SJCRH30 (cell line): ENCODE measurements at regions not wholly inside any gene's neighbourhood (a gene's known extent, or its start where the extent isn't known, plus 50 kb on each side); places are given as distances from the start of the nearest gene placed in this dataset.
"Not testable (repeated sequence)": the region's sequence is repeated elsewhere in the genome, so short reads cannot be mapped to it uniquely, and the experiment has no call there.

ENCODE experiments used
- DNase-seq, 2 experiments: peaks; one replicate each; pipeline ENCODE4 v3.0.0-alpha.2; 2015 to 2020
- H3K27ac ChIP-seq: fragments of 250-450 bp; sonication (Bioruptor Pico); 2 replicates; pipeline ENCODE4 v1.5.1; 2020; ENCODE audit warnings: mild to moderate bottlenecking, moderate library complexity
- H3K27me3 ChIP-seq: fragments of 250-450 bp; sonication (Bioruptor Pico); 2 replicates; pipeline ENCODE4 v1.5.1; 2020; ENCODE audit warnings: mild to moderate bottlenecking, moderate library complexity
- H3K36me3 ChIP-seq: fragments of 250-450 bp; sonication (Bioruptor Pico); 2 replicates; pipeline ENCODE4 v1.5.1; 2020; ENCODE audit warnings: mild to moderate bottlenecking, moderate library complexity
- H3K4me1 ChIP-seq: fragments of 250-450 bp; sonication (Bioruptor Pico); 2 replicates; pipeline ENCODE4 v1.5.1; 2020; ENCODE audit warnings: mild to moderate bottlenecking, moderate library complexity
- H3K4me3 ChIP-seq: fragments of 250-450 bp; sonication (Bioruptor Pico); 2 replicates; pipeline ENCODE4 v1.5.1; 2020; ENCODE audit warnings: mild to moderate bottlenecking, moderate library complexity
- H3K9me3 ChIP-seq: fragments of 250-450 bp; sonication (Bioruptor Pico); replicated peaks from 2 replicates; pipeline ENCODE4 v1.5.1; 2020; ENCODE audit warnings: mild to moderate bottlenecking, moderate library complexity

DNA sequence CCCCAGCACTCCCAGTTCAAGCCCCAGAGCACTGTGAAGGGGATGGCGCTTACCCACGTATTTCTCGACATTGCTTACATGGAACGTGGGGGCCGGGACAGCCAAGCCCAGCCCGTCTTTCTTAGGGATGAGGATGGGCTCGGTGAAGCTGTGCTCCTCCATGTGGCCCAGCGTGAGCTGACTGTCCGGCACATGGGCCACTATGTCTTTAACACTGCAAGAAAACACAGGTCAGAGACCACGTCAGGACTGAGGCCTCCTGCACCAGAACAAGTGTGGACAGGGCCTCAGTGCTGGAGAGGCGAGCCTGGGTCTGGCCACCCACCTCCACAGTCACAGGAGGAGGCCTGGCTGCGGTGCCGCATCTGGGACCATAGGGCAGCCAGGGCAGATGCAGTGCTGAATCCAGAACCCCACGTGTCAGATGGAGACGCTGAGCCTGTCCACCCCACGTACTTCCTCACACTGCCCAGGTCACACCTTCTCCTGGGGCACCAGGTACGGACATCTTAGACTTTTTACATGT, 125.2 kb downstream of the TUBA3C start:
- H3K36me3 ChIP-seq: no peaks in the 10 kb centered on the region
- H3K27ac ChIP-seq: no peak overlapping the region
- H3K4me3 ChIP-seq: no peak overlapping the region
- no peak for DNase-seq
- H3K4me1 ChIP-seq: no peaks in the 10 kb centered on the region
- H3K27me3 ChIP-seq: peaks cover 8% of the 10 kb centered on the region; the same call in 1 of the 2 replicates
- no peaks in the 10 kb centered on the region for H3K9me3 ChIP-seq

DNA sequence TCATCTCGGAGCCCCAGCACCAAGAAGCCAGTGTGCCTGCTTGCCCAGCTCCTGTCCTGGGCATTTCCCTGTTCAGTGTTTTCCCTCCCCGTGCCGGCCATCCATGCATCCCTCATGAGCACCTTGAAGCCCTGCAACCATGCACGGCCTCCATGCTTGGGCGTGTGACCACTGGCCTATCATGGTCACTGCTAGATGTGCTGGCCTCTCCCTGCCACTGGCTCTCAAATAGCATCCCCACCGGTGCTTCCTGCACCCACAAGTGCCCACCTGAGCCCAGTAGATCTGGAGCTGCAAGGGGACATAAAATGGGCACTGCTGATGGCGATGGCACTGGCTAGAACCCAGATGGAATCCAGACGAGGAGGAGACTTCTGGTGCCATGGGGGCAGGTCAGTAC, 126.0 kb downstream of the TUBA3C start:
- Histone ChIP-seq H3K9me3 (no peaks in the 10 kb centered on the region), H3K27ac (no peak overlapping the region), H3K4me3 (no peak overlapping the region), H3K27me3 (peaks cover 8% of the 10 kb centered on the region; the same call in 1 of the 2 replicates), H3K4me1 (no peaks in the 10 kb centered on the region), H3K36me3 (no peaks in the 10 kb centered on the region)
- DNase-seq: no peak

DNA sequence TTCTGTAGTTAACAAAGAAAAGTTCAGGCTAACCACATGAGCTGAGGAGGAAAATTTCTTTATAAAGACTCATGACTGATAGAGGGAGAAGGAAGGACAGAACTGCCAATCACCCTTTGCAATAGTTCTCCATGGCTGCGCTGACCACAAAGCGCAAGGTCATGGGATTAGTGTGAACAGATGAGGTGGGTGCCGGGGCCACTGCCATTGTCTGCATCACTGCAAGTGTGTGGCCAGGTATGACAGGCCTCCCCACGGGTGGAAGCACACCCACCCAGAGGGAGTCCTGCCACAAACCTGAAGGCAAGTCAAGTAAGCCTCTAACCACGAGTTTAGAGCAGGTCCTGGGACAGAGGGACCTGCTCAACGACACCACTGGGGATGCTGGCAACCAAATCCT, 128.1 kb downstream of the TUBA3C start:
- Histone ChIP-seq H3K4me1 (no peaks in the 10 kb centered on the region), H3K9me3 (no peaks in the 10 kb centered on the region), H3K27me3 (peaks cover 11% of the 10 kb centered on the region; the same call in 1 of the 2 replicates), H3K4me3 (no peak overlapping the region), H3K27ac (no peak overlapping the region), H3K36me3 (no peaks in the 10 kb centered on the region)
- DNase-seq: no peak

DNA sequence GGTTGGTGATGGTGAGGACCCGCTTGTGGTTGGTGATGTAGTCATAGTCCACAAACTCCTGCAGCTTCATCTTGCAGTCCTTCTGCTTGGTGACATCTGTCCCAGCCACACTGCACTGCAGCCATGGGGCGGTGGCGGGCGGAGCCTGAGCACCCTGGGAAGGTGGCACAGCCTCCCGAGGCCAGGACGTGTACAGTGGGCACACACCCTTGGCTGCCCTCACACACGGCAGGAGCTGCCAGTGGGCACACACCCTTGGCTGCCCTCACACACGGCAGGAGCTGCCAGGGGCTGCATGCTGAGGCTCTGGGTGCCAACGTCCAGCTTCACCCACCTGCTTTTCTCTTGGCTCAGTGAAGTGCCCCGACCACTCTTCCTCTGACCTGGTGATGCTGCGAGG, 128.7 kb downstream of the TUBA3C start:
- Histone ChIP-seq H3K27me3 (peaks cover 11% of the 10 kb centered on the region; the same call in 1 of the 2 replicates), H3K4me1 (no peaks in the 10 kb centered on the region), H3K27ac (no peak overlapping the region), H3K4me3 (no peak overlapping the region), H3K36me3 (no peaks in the 10 kb centered on the region), H3K9me3 (no peaks in the 10 kb centered on the region)
- DNase-seq: no peak

DNA sequence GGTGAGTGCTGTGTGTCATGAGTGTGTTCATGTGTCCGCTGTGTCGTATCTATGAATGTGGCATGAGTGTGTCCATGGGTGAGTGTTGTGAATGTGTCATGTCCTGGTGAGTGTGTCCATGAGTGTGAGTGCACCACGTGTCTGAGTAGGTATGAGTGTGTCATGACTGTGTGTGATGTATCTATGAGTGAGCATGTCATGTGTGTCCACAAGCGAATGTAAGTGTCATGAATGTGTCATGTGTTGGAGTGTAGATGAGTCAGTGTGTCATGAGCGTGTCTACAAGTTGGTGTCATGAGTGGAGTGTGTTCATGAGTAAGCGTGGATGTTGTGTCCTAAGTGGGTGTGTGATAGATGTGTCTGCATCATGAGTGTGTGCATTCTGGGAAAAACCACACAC, 129.4 kb downstream of the TUBA3C start:
- Histone ChIP-seq H3K36me3 (no peaks in the 10 kb centered on the region), H3K9me3 (no peaks in the 10 kb centered on the region), H3K27ac (no peak overlapping the region), H3K27me3 (peaks cover 11% of the 10 kb centered on the region; the same call in 1 of the 2 replicates), H3K4me1 (no peaks in the 10 kb centered on the region), H3K4me3 (no peak overlapping the region)
- no peak for DNase-seq

DNA sequence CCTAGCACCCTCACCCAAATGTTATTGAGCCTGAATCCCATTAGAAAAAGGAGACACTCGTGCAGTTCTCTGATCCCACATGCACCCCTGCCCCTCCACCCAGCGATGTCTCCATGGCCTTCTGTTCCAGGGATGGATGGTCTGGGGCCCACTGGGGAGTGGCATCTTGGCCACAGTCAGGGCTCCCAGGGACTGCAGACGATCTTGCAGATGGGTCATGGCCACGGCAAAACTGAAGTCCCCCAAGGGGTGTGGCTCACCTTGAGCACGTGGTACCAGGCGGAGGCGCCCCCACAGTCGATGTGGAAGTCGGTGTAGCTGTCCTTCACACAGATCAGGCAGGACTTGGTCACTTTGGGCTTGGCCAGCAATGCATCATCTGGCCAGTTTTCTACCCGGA, 130.7 kb downstream of the TUBA3C start:
- Histone ChIP-seq H3K4me1 (no peaks in the 10 kb centered on the region), H3K9me3 (no peaks in the 10 kb centered on the region)

DNA sequence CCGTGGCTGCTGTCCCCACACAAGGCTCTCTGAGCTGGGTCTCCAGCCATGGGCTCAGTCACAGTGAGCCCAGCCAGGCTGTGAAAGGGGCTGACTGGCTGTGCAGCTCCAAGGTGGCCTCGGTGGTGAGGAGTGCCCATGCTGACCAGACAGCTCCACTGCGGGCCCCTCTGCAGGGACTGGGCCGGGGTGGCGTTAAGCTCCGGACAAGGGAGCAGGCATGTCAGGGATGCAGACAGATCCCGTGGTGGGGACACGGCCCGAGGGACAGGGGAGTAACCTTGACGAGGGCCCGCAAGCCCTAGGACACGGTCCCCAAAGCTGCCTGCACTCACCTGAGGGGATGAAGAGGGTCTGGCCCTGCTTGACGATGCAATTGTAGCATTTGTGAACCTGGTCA, 132.0 kb downstream of the TUBA3C start:
- H3K27ac ChIP-seq, H3K9me3 ChIP-seq, H3K4me1 ChIP-seq, DNase-seq, H3K27me3 ChIP-seq, H3K36me3 ChIP-seq, H3K4me3 ChIP-seq: not testable (repeated sequence)

More for the DNA sequence above, 130.7 kb downstream of the TUBA3C start:
- Histone ChIP-seq H3K36me3 (no peaks in the 10 kb centered on the region), H3K27ac (no peak overlapping the region), H3K27me3 (peaks cover 11% of the 10 kb centered on the region; the same call in 1 of the 2 replicates), H3K4me3 (no peak overlapping the region)
- no peak for DNase-seq

DNA sequence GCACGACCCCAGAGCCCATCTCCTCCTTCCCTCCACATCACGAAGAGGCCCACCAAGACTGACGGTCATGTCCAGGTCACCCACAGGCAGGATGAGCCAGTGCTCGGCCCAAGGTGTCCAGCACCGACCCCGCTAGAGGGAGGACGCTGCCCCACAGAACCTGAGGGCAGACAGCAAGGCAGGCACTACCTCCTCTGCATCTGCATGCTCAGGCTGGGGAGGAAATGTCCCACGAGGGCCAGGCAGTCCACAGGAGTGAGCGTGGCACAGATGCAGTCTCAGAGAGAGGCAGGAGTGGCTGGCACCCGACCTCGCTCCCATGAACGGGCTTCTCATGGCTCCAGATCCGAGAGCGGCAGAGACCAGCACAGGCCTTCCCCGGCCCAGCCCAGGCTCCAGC, 133.2 kb downstream of the TUBA3C start:
- DNase-seq: no peak
- H3K4me1 ChIP-seq: no peaks in the 10 kb centered on the region
- H3K36me3 ChIP-seq: no peaks in the 10 kb centered on the region
- no peak overlapping the region for H3K27ac ChIP-seq
- no peaks in the 10 kb centered on the region for H3K9me3 ChIP-seq
- peaks cover 7% of the 10 kb centered on the region; the same call in 1 of the 2 replicates for H3K27me3 ChIP-seq
- no peak overlapping the region for H3K4me3 ChIP-seq

DNA sequence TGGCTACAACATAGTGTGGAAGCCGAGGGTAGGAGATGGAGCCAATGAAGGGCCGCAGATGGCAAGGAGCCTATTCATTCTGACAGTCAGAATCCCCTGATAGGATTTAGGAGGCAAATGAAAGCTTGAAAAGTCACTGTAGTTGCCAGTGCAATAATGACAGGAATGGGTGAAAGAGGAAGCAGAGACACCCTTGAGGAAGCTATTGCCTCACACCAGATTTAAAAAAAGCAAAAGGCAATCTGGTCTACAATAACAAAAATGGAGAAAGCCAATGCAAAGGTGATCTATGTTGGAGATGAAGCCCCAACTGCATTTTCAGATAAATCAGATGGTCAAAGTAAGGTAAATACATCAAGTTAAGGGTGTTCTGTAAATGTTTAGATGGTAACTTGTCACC, 158.5 kb downstream of the TUBA3C start:
- no peaks in the 10 kb centered on the region for H3K36me3 ChIP-seq
- DNase-seq: no peak
- no peak overlapping the region for H3K4me3 ChIP-seq
- H3K9me3 ChIP-seq: no peaks in the 10 kb centered on the region
- no peak overlapping the region for H3K27ac ChIP-seq
- H3K4me1 ChIP-seq: no peaks in the 10 kb centered on the region
- 0 out of 2 replicates have a peak, but pooled peaks cover 6% of the 10 kb centered on the region for H3K27me3 ChIP-seq

DNA sequence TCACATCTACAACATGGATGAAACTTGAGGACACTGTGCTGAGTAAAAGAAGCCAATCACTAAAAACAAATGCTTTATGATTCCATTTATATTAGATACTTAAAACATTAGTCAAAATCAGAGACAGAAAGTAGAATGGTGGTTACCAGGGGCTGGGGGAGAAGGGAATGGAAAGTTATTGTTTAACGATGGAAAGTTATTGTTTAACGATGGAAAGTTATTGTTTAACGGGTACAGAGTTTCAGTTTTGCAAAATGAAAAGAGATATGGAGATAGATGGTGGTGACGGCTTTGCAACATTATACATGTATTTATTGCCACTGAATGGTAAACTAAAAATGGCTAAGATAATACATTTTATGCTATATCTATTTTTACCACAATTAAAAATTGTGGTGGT, 160.6 kb downstream of the TUBA3C start:
- DNase-seq: no peak
- Histone ChIP-seq H3K4me3 (no peak overlapping the region), H3K27ac (no peak overlapping the region), H3K27me3 (0 out of 2 replicates have a peak, but pooled peaks cover 6% of the 10 kb centered on the region), H3K36me3 (no peaks in the 10 kb centered on the region), H3K4me1 (no peaks in the 10 kb centered on the region), H3K9me3 (no peaks in the 10 kb centered on the region)

DNA sequence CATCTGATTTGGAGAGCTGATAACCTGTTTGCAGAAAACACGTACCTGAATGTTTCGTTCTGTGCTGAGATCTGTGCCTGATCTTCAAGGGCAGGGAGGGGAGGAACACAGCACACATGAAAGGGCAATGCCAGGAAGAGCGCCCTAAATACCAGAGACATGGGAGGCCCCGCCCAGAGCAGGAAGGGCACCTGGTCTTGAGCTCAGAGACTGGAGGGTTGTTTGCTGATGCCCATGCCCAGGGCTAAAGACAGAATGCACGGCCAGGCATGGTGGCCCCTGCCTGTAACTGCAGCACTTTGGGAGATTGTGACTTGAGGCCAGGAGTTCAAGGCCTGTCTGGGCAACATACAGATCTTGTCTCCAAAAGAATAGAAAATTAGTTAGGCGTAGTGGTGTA, 183.2 kb downstream of the TUBA3C start:
- Histone ChIP-seq H3K27me3 (peaks cover 9% of the 10 kb centered on the region; the same call in 1 of the 2 replicates), H3K9me3 (no peaks in the 10 kb centered on the region), H3K4me3 (no peak overlapping the region), H3K4me1 (no peaks in the 10 kb centered on the region), H3K27ac (no peak overlapping the region), H3K36me3 (no peaks in the 10 kb centered on the region)
- DNase-seq: no peak

DNA sequence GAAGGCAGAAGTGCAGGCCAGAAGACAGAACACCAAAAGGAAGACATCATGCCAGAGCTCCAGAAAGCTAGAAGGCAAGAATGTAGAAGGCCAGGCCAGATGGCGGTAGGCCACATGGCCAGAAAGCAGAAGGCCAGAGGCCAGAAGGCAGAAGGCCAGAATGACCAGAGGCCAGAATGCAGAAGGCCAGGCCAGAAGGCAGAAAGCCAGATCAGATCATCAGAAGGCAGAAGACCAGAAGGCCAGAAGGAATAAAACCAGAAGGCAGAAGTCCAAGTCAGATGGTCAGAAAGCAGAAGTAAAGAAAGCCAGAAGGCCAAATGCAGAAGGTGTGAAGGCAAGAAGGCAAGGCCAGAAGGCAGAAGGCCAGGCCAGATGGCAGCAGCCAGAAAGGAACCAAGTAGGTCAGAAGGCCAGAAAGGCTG, 185.0 kb downstream of the TUBA3C start:
- H3K27me3 ChIP-seq: no peaks in the 10 kb centered on the region
- no peaks in the 10 kb centered on the region for H3K36me3 ChIP-seq
- H3K27ac ChIP-seq: no peak overlapping the region
- H3K9me3 ChIP-seq: no peaks in the 10 kb centered on the region
- H3K4me1 ChIP-seq: no peaks in the 10 kb centered on the region
- no peak overlapping the region for H3K4me3 ChIP-seq
- no peak for DNase-seq

DNA sequence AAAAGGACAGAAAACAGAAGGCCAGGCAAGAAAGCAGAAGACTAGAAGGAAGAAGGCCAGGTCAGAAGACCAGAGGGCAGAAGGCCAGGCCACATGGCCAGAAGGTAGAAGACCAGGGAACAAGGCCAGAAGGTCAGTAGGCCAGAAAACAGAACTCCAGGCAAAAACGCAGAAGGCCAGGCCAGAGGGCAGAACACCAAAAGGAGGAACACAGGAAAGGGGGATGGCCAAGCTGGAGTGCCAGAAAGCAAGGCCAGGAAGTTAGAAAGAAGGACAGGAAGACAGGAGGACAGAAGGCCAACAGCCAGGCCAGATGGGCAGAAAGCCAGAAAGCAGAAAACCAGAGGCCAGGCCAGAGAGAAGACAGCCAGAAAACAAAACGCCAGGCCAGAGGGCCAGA, 185.4 kb downstream of the TUBA3C start:
- Histone ChIP-seq H3K9me3 (no peaks in the 10 kb centered on the region), H3K27me3 (no peaks in the 10 kb centered on the region), H3K27ac (no peak overlapping the region), H3K4me3 (no peak overlapping the region), H3K4me1 (no peaks in the 10 kb centered on the region), H3K36me3 (no peaks in the 10 kb centered on the region)
- DNase-seq: no peak

DNA sequence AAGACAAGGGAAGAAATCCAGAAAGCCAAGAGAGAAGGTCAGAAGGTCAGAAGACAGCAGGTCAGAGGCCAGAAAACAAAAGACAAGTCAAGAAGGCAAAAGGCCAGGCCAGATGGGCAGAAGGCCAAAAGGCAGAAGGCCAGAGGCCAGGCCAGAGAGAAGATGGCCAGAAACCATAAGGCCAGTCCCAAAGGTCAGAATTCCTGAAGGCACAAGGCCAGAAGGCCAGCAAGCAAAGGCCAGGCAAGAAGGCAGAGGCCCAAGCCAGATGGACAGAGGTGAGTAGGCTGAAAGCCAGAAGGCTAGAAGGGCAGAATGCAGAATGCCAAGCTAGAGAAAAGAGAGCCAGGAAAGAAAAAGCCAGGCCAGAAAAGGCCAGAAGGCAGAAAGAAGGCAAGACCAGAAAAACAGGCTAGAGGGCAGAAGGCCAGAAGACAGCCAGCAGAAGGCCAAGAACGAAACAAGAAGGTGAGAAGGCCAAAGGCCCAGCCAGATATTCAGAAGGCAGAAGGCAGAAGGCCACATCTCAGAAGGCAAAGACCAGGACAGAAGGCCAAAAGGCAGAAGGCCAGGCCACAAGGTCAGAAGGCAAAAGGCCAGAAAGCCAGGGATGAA, 186.3 kb downstream of the TUBA3C start:
- Histone ChIP-seq H3K9me3 (no peaks in the 10 kb centered on the region), H3K36me3 (no peaks in the 10 kb centered on the region), H3K4me3 (no peak overlapping the region), H3K27me3 (no peaks in the 10 kb centered on the region), H3K4me1 (no peaks in the 10 kb centered on the region), H3K27ac (no peak overlapping the region)
- DNase-seq: no peak

DNA sequence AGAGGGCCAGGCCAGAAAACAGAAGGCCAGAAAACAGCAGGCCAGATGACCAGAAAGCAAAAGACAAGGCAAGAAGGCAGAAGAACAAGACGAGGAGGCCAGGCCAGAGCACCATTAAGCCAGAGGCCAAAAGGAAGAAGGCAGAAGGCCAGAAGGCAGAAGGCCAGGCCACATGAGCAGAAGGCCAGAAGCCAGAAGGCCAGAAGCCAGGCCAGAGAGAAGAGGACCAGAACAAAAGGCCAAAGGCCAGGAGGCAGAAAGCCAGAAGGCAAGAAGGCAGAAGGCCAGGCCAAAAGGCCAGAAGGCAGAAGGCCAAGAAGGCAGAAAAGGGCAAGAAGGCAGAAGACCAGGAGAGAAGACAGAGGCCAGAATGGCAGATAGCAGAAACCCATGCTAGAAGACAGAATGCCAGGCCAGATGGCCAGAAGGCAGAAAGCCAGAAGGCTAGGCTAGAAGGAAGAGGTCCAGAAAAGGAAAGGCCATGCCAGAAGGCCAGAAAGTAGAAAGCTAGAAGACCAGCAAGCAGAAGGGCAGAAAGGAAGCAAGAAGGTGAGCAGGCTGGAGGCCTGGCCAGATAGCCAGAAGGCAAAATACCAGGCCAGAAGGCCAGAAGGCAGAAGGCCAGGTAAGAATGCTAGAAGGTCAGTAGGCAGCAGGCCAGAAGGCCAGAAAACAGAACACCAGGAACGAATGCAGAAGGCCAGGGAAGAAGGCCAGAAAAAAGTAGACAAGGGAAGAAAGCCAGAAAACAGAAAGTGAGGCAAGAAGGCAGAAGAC, 187.6 kb downstream of the TUBA3C start:
- Histone ChIP-seq H3K4me3 (no peak overlapping the region), H3K27me3 (no peaks in the 10 kb centered on the region), H3K4me1 (no peaks in the 10 kb centered on the region), H3K36me3 (no peaks in the 10 kb centered on the region), H3K27ac (no peak overlapping the region), H3K9me3 (no peaks in the 10 kb centered on the region)
- DNase-seq: no peak
